ENCODE measurements at regions not wholly inside any gene's neighbourhood (a gene's known extent, or its start where the extent isn't known, plus 50 kb on each side); places are given as distances from the start of the nearest gene placed in this dataset.

DNA sequence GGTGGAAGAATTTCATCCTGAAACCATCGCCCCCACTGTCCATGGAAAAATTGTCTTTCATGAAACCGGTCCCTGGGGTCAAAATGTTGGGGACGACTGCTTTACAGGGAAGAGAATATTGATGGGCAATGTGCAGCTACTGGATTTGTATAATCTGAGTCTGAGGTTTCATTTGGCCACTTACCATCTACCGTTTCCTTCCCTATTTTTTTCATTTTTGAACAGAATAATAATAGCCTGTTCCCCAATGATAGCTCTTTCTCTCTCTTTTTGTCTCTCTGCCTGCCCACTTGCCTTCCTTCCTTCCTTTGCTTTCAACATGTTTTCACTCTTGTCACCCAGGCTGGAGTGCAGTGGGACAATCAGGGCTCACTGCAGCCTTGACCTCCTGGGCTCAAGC lies 78.3 kb upstream of the TLK1 start:
- H3K9ac ChIP-seq (ENCODE audit: low read depth, low read length), result no peak overlapping the region
- in situ Hi-C loops (cut with MboI; ENCODE audit: low sequenced_read_pairs) (no loop called here), intact Hi-C loops (cut with micrococcal nuclease) (no loop called here), dilution Hi-C loops (cut with HindIII; ENCODE audit: low sequenced_read_pairs, unreplicated experiment) (no loop called here)
- no peak overlapping the region for H4K91ac ChIP-seq (ENCODE audit: insufficient read depth, low read depth, low read length)
- no TSS peak for BruUV-seq (replicated peaks)
- ChIA-PET POLR2A (ENCODE audit: unreplicated experiment) (no interaction called here), CTCF (interaction anchor here (0.7 to 1.0 kb wide), 2 partner anchors 9 to 10 kb away, joined by 3 read pairs; no protein-coding TSS in a partner anchor)
- H3K23ac ChIP-seq (ENCODE audit: low read depth, low read length), result no peak overlapping the region
- no peak overlapping the region for H3K4me2 ChIP-seq (ENCODE audit: low read depth, low read length)
- H4K20me1 ChIP-seq (ENCODE audit: insufficient read depth, low read length), result no peaks in the 10 kb centered on the region
- no peaks in the 10 kb centered on the region for H3K36me3 ChIP-seq (ENCODE audit: control insufficient read depth, insufficient read depth, low read length)
- H2BK120ac ChIP-seq (ENCODE audit: low read depth, low read length), result no peak overlapping the region
- H4K8ac ChIP-seq (ENCODE audit: low read depth in 2 of 2, low read length in 2 of 2), result no peak overlapping the region
- no peak overlapping the region for H3K56ac ChIP-seq (ENCODE audit: extremely low read depth, insufficient read depth, low read length)
- H3K4me3 ChIP-seq (ENCODE audit: insufficient read depth, low read depth, low read length), result no peak overlapping the region
- H3K18ac ChIP-seq (ENCODE audit: low read depth, low read length), result no peak overlapping the region
- H2BK20ac ChIP-seq (ENCODE audit: low read depth, low read length), result no peak overlapping the region
- no peak overlapping the region for H2AK9ac ChIP-seq (replicated peaks; ENCODE audit: low read depth, low read length, poor library complexity)
- no peaks in the 10 kb centered on the region for H3K27me3 ChIP-seq (ENCODE audit: control insufficient read depth, insufficient read depth, low read length)
- no peak overlapping the region for H2BK5ac ChIP-seq (ENCODE audit: low read depth, low read length, poor library complexity, severe bottlenecking)
- H3K79me1 ChIP-seq (ENCODE audit: low read depth in 1 of 2, low read length in 2 of 2), result no peaks in the 10 kb centered on the region
- no peak overlapping the region for H4K5ac ChIP-seq (ENCODE audit: low read depth, low read length)
- H3K27ac ChIP-seq (ENCODE audit: insufficient read depth, low read length), result no peak overlapping the region
- no peak for DNase-seq
- H2BK15ac ChIP-seq (ENCODE audit: low read depth, low read length), result no peak overlapping the region
- no peak for ATAC-seq (ENCODE audit: low read depth)
- H3K4me1 ChIP-seq (ENCODE audit: control insufficient read depth, insufficient read depth, low read length), result no peaks in the 10 kb centered on the region
- no peaks in the 10 kb centered on the region for H3K9me1 ChIP-seq (ENCODE audit: insufficient read depth, low read length)
- WGBS, 2 experiments (ENCODE audit: extremely low coverage in 2 of 2, insufficient read length in 1 of 2), result no CpG with 5 or more reads among the region's 4 CpGs
- H3K14ac ChIP-seq (replicated peaks; ENCODE audit: low read depth, low read length), result no peak overlapping the region
- TF ChIP-seq, protein P1, sequence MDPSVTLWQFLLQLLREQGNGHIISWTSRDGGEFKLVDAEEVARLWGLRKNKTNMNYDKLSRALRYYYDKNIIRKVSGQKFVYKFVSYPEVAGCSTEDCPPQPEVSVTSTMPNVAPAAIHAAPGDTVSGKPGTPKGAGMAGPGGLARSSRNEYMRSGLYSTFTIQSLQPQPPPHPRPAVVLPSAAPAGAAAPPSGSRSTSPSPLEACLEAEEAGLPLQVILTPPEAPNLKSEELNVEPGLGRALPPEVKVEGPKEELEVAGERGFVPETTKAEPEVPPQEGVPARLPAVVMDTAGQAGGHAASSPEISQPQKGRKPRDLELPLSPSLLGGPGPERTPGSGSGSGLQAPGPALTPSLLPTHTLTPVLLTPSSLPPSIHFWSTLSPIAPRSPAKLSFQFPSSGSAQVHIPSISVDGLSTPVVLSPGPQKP (IDR thresholded peaks at IDR 0.05; ENCODE audit: borderline replicate concordance, low read depth, low read length), result no peak
- TF ChIP-seq FOS (IDR thresholded peaks at IDR 0.05; ENCODE audit: low read depth, low read length), result no peak
- TF ChIP-seq MXI1 (IDR thresholded peaks at IDR 0.05; ENCODE audit: borderline replicate concordance, low read depth, low read length), result no peak
- TF ChIP-seq BHLHE40 (IDR thresholded peaks at IDR 0.05; ENCODE audit: low read depth, low read length), result no peak
- TF ChIP-seq SMC3 (IDR thresholded peaks at IDR 0.05; ENCODE audit: low read depth, low read length), result no peak
- no peak for TF ChIP-seq MAZ (IDR thresholded peaks at IDR 0.05; ENCODE audit: borderline replicate concordance, low read depth, low read length)
- TF ChIP-seq MAFK (IDR thresholded peaks at IDR 0.05; ENCODE audit: low read depth, low read length), result no peak
- TF ChIP-seq CTCF (conservative IDR thresholded peaks at IDR 0.05; ENCODE audit: low read depth, low read length), result no peak
- TF ChIP-seq, protein P2, sequence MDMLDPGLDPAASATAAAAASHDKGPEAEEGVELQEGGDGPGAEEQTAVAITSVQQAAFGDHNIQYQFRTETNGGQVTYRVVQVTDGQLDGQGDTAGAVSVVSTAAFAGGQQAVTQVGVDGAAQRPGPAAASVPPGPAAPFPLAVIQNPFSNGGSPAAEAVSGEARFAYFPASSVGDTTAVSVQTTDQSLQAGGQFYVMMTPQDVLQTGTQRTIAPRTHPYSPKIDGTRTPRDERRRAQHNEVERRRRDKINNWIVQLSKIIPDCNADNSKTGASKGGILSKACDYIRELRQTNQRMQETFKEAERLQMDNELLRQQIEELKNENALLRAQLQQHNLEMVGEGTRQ (IDR thresholded peaks at IDR 0.05; ENCODE audit: low read depth, low read length), result no peak
- TF ChIP-seq RCOR1 (IDR thresholded peaks at IDR 0.05; ENCODE audit: insufficient replicate concordance, low read length), result no peak
- TF ChIP-seq RFX5 (IDR thresholded peaks at IDR 0.05; ENCODE audit: low read depth, low read length), result no peak
- no peak for TF ChIP-seq CHD1 (IDR thresholded peaks at IDR 0.05; ENCODE audit: low read depth, low read length)
- no peak for TF ChIP-seq CEBPB (IDR thresholded peaks at IDR 0.05; ENCODE audit: low read depth, low read length)
- TF ChIP-seq RAD21 (IDR thresholded peaks at IDR 0.05; ENCODE audit: low read length), result no peak
- no peak for TF ChIP-seq POLR2A (IDR thresholded peaks at IDR 0.05; ENCODE audit: low read depth, low read length)
- no peak for TF ChIP-seq NFE2L2 (IDR thresholded peaks at IDR 0.05; ENCODE audit: low read depth, low read length)
- H2AFZ ChIP-seq (replicated peaks; ENCODE audit: low read length, poor library complexity), result no peak overlapping the region
- H2AK5ac ChIP-seq (ENCODE audit: low read depth, low read length), result no peak overlapping the region
- H3K4ac ChIP-seq (ENCODE audit: low read depth, low read length), result no peak overlapping the region
- no peaks in the 10 kb centered on the region for H3K9me3 ChIP-seq (ENCODE audit: control insufficient read depth, insufficient read depth, low read length)

All from IMR-90 (cell line).